Bronchial epithelial cell (primary cell): ENCODE measurements at regions not wholly inside any gene's neighbourhood (a gene's known extent, or its start where the extent isn't known, plus 50 kb on each side); places are given as distances from the start of the nearest gene placed in this dataset.

Experiments used
- DNase-seq: peaks from one replicate; pipeline ENCODE4 v3.0.0-alpha.2; 2010; ENCODE audit warnings: low read depth
- FAIRE-seq: peaks from 2 replicates; lab custom pipeline; 2011; peaks lifted over from hg19 to GRCh38; lab: Jason Lieb, UNC
- H3K27me3 ChIP-seq: 2 replicates; pipeline ENCODE4 v1.5.1; 2011; ENCODE audit warnings: low read length; ENCODE audit not compliant: control insufficient read depth, insufficient read depth
- H3K36me3 ChIP-seq: 2 replicates; pipeline ENCODE4 v1.5.1; 2011; ENCODE audit warnings: low read length; ENCODE audit not compliant: control insufficient read depth, insufficient read depth
- H3K4me3 ChIP-seq: 2 replicates; pipeline ENCODE4 v1.5.1; 2011; ENCODE audit warnings: mild to moderate bottlenecking, low read depth, low read length, control low read depth
- TF ChIP-seq, protein P1 (sequence below): IDR thresholded peaks from 2 replicates; pipeline ENCODE4 v1.5.1; 2011; ENCODE audit warnings: mild to moderate bottlenecking, moderate library complexity, low read length, control low read depth, inconsistent platforms; ENCODE audit not compliant: insufficient read depth, severe bottlenecking

DNA sequence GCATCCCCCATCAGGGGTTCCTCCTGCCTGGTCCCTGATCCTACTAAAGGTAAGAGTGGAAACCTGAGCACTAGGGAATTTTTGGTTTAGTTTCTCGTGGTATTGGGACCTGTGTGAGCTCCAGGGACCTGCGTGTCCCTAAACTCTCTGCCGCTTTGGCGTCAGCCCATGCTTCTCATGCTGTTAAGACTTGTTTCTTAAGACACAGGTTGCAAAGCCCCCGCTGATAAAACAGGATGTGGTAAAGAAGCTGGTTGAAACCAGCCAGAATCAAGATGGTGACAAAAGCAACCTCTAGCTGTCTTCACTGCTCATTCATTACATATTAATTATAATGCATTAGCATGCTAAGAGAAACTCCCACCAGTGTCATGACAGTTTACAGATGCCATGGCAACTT is 64.6 kb downstream of the LYZL4 start:
- H3K36me3 ChIP-seq: no peaks in the 10 kb centered on the region
- no peak for FAIRE-seq
- no peak for DNase-seq
- H3K27me3 ChIP-seq: peaks cover 2% of the 10 kb centered on the region
- no peak overlapping the region for H3K4me3 ChIP-seq
- TF ChIP-seq, protein P1, sequence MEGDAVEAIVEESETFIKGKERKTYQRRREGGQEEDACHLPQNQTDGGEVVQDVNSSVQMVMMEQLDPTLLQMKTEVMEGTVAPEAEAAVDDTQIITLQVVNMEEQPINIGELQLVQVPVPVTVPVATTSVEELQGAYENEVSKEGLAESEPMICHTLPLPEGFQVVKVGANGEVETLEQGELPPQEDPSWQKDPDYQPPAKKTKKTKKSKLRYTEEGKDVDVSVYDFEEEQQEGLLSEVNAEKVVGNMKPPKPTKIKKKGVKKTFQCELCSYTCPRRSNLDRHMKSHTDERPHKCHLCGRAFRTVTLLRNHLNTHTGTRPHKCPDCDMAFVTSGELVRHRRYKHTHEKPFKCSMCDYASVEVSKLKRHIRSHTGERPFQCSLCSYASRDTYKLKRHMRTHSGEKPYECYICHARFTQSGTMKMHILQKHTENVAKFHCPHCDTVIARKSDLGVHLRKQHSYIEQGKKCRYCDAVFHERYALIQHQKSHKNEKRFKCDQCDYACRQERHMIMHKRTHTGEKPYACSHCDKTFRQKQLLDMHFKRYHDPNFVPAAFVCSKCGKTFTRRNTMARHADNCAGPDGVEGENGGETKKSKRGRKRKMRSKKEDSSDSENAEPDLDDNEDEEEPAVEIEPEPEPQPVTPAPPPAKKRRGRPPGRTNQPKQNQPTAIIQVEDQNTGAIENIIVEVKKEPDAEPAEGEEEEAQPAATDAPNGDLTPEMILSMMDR: no peak

DNA sequence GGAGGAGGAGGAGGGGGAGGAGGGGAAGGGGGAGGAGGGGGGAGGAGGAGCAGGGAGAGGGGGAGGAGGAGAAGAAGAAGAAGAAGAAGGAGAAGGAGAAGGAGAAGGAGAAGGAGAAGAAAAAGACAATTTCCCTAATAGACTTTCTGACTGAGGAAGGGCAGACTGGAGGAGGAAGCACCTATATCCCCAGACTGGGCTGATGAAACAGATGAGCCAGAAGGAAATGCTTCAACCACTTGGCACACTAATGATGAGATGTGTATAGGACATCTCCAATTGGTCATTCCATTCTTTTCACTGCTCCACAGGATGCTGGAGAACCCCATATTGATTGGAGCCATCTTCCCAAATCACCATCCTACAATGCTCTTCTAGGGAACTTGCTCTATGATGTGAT is 69.9 kb downstream of the LYZL4 start:
- FAIRE-seq (no peak), DNase-seq (no peak)
- H3K4me3 ChIP-seq: no peak overlapping the region
- no peaks in the 10 kb centered on the region for H3K36me3 ChIP-seq
- no peaks in the 10 kb centered on the region for H3K27me3 ChIP-seq
- TF ChIP-seq, protein P1: no peak

DNA sequence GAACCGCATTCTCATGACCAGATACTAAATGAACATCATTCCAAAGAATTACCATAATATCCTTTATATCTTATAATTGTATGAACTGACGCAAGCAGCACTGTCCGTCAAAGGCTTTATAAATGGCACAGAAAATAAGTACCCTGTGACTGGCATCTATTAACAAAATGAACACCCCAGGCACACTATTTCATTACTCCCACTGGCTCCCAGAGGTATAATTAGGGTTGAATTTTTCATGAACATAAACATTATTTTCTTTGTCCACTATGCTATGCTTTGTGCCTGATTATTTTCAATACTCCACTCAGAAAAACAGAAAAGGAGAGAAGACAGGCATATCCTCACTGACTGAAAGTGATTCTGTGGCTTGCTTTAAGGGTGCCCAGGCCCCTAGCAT is 71.1 kb downstream of the LYZL4 start:
- no peaks in the 10 kb centered on the region for H3K36me3 ChIP-seq
- H3K27me3 ChIP-seq: no peaks in the 10 kb centered on the region
- FAIRE-seq: no peak
- H3K4me3 ChIP-seq: no peak overlapping the region
- DNase-seq: no peak
- TF ChIP-seq, protein P1: no peak

DNA sequence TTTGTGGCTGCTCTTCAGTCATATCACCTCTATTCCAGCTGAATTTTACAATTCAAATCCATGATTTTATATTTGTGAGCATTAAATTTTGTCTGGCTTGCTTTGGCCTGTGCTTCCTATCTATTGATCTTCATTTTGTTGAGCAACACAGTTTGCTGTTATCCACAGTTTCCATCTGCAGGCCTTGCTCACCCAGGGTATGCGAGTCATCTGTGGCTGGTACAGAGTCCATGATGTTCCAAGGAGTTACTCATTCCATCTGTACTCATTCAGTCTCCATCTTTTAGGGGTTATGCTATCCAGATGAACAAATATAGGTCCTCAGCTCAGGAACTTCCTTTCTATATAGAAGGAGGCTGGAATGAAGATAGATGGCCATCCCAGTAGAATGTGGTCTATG is 70.1 kb upstream of the CCK start:
- TF ChIP-seq, protein P1: no peak
- DNase-seq: peak; percentile 52
- no peaks in the 10 kb centered on the region for H3K27me3 ChIP-seq
- FAIRE-seq: no peak
- H3K4me3 ChIP-seq: no peak overlapping the region
- H3K36me3 ChIP-seq: no peaks in the 10 kb centered on the region

DNA sequence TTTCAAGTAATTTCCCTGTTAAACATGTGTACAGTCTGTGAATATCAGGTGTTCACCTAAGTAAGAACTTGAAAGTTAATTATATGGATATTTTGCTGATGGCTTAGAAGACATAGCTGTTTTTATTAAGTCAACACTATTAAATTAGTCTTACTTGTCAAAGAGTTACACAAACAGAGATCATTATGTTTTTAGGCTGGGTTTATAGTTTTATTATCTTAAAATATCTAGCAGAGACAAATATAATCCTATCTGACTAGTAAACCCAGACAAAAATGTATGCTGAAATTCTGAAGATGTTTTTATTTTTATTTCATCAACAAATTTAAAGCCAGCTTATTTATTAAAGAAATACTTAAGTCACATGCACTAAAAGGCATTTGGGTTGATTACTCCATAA is 51.2 kb upstream of the CCK start:
- no peak for FAIRE-seq

More for the DNA sequence above, 51.2 kb upstream of the CCK start:
- Histone ChIP-seq H3K4me3 (no peak overlapping the region), H3K36me3 (no peaks in the 10 kb centered on the region), H3K27me3 (no peaks in the 10 kb centered on the region)
- DNase-seq: no peak
- TF ChIP-seq, protein P1: no peak
